ENCODE measurements at regions not wholly inside any gene's neighbourhood (a gene's known extent, or its start where the extent isn't known, plus 50 kb on each side); places are given as distances from the start of the nearest gene placed in this dataset.
A peak's percentile ranks its signal among the peaks of the same experiment; 100 is the strongest.

- TF ChIP-seq CTCF (IDR thresholded peaks at IDR 0.05) = peak in 3 of 5 experiments; percentile 6 to 18 (median 10)
- TF ChIP-seq POLR2A (IDR thresholded peaks at IDR 0.05) = no peak
- no peak for TF ChIP-seq EP300 (IDR thresholded peaks at IDR 0.05)
These were observed 117.9 kb upstream of the COL1A2 start for GRCh38 chr7:94276795-94277194.

Data from tibial nerve (tissue), 4 donors.